Fibroblast of skin of right quadriceps (primary cell): ENCODE measurements at regions not wholly inside any gene's neighbourhood (a gene's known extent, or its start where the extent isn't known, plus 50 kb on each side); places are given as distances from the start of the nearest gene placed in this dataset.
"Not testable (repeated sequence)": the region's sequence is repeated elsewhere in the genome, so short reads cannot be mapped to it uniquely, and the experiment has no call there.

Experiments
- DNase-seq: peaks from one replicate; pipeline ENCODE4 v3.0.0-alpha.2; 2013

- no peak for DNase-seq
These were observed 60.3 kb downstream of the EOMES start for GRCh38 chr3:27661797-27662196.

GRCh38 chr3:27659279-27660021 is 62.7 kb downstream of the EOMES start:
- DNase-seq = peak; percentile 47

- DNase-seq = no peak
These were observed 63.4 kb downstream of the EOMES start for GRCh38 chr3:27658741-27659140.

- peak; percentile 34 for DNase-seq
These were observed 64.3 kb downstream of the EOMES start for GRCh38 chr3:27657871-27658270.

GRCh38 chr3:27657404-27657803 is 64.7 kb downstream of the EOMES start:
- peak; percentile 21 for DNase-seq

- no peak for DNase-seq
These were observed 65.3 kb downstream of the EOMES start for GRCh38 chr3:27656790-27657189.

- DNase-seq = no peak
These were observed 66.6 kb downstream of the EOMES start for GRCh38 chr3:27655547-27655946.

- no peak for DNase-seq
These were observed 68.1 kb downstream of the EOMES start for GRCh38 chr3:27653803-27654558.

GRCh38 chr3:27649277-27649676 is 72.8 kb downstream of the EOMES start:
- no peak for DNase-seq

- no peak for DNase-seq
These were observed 75.2 kb downstream of the EOMES start for GRCh38 chr3:27646896-27647295.

GRCh38 chr3:27644941-27645340 is 77.2 kb downstream of the EOMES start:
- DNase-seq = peak; percentile 28

- peak; percentile 74 for DNase-seq
These were observed 78.8 kb downstream of the EOMES start for GRCh38 chr3:27643355-27643754.

GRCh38 chr3:27642796-27643195 is 79.3 kb downstream of the EOMES start:
- DNase-seq = no peak

- DNase-seq = no peak
These were observed 80.1 kb downstream of the EOMES start for GRCh38 chr3:27641888-27642601.

GRCh38 chr3:27641271-27641800 is 80.8 kb downstream of the EOMES start:
- no peak for DNase-seq

- no peak for DNase-seq
These were observed 82.9 kb downstream of the EOMES start for GRCh38 chr3:27639271-27639670.

- DNase-seq = no peak
These were observed 83.5 kb downstream of the EOMES start for GRCh38 chr3:27638594-27638993.

- DNase-seq = no peak
These were observed 84.7 kb downstream of the EOMES start for GRCh38 chr3:27637346-27637995.

GRCh38 chr3:27635006-27635405 is 87.1 kb downstream of the EOMES start:
- not testable (repeated sequence) for DNase-seq

- peak; percentile 57 for DNase-seq
These were observed 88.9 kb downstream of the EOMES start for GRCh38 chr3:27633224-27633545.

- DNase-seq = peak; percentile 60
These were observed 89.5 kb downstream of the EOMES start for GRCh38 chr3:27632431-27633223.

- peak; percentile 54 for DNase-seq
These were observed 91.2 kb downstream of the EOMES start for GRCh38 chr3:27630885-27631284.
